GM18498 (cell line): ENCODE measurements at regions not wholly inside any gene's neighbourhood (a gene's known extent, or its start where the extent isn't known, plus 50 kb on each side); places are given as distances from the start of the nearest gene placed in this dataset.
A peak's percentile ranks its signal among the peaks of the same experiment; 100 is the strongest.

Source experiments
- ATAC-seq: cut with Tn5 transposase; IDR thresholded peaks from one replicate; pipeline ENCODE4 v1.9.1; 2021; ENCODE audit warnings: mild to moderate bottlenecking, moderate library complexity; ENCODE audit not compliant: unreplicated experiment

- ATAC-seq: no peak
Observed at GRCh38 chr1:224846119-224846907, 83.2 kb upstream of the DNAH14 start.

GRCh38 chr1:224850446-224850845 lies 79.0 kb upstream of the DNAH14 start:
- ATAC-seq: no peak

- peak; percentile 75 for ATAC-seq
Observed at GRCh38 chr1:224851210-224851847, 78.1 kb upstream of the DNAH14 start.

- peak; percentile 35 for ATAC-seq
Observed at GRCh38 chr1:224851848-224852261, 77.6 kb upstream of the DNAH14 start.

- ATAC-seq: no peak
Observed at GRCh38 chr1:224852901-224853568, 76.4 kb upstream of the DNAH14 start.

- ATAC-seq: no peak
Observed at GRCh38 chr1:224856973-224857372, 72.5 kb upstream of the DNAH14 start.

- ATAC-seq: no peak
Observed at GRCh38 chr1:224859651-224860050, 69.8 kb upstream of the DNAH14 start.

GRCh38 chr1:224860488-224861338 lies 68.8 kb upstream of the DNAH14 start:
- no peak for ATAC-seq

- no peak for ATAC-seq
Observed at GRCh38 chr1:224861339-224861716, 68.1 kb upstream of the DNAH14 start.

- no peak for ATAC-seq
Observed at GRCh38 chr1:224863486-224863885, 66.0 kb upstream of the DNAH14 start.

- no peak for ATAC-seq
Observed at GRCh38 chr1:224864006-224864405, 65.5 kb upstream of the DNAH14 start.

- ATAC-seq: no peak
Observed at GRCh38 chr1:224865510-224865909, 64.0 kb upstream of the DNAH14 start.

GRCh38 chr1:224866940-224867339 lies 62.5 kb upstream of the DNAH14 start:
- ATAC-seq: no peak

- no peak for ATAC-seq
Observed at GRCh38 chr1:224867715-224868114, 61.8 kb upstream of the DNAH14 start.

GRCh38 chr1:224872832-224873433 lies 56.5 kb upstream of the DNAH14 start:
- ATAC-seq: no peak

GRCh38 chr1:224873434-224874369 lies 55.8 kb upstream of the DNAH14 start:
- ATAC-seq: no peak

- ATAC-seq: no peak
Observed at GRCh38 chr1:224874775-224875174, 54.7 kb upstream of the DNAH14 start.

- ATAC-seq: no peak
Observed at GRCh38 chr1:224879162-224879803, 50.2 kb upstream of the DNAH14 start.
